Breast epithelium (tissue), 3 donors: ENCODE measurements at regions not wholly inside any gene's neighbourhood (a gene's known extent, or its start where the extent isn't known, plus 50 kb on each side); places are given as distances from the start of the nearest gene placed in this dataset.
"Not testable (repeated sequence)": the region's sequence is repeated elsewhere in the genome, so short reads cannot be mapped to it uniquely, and the experiment has no call there.

Experiments used
- CTCF ChIP-seq, 3 donors: fragments of 450-650 bp; IDR thresholded peaks; one replicate each; pipeline ENCODE4 v1.5.1; 2016 to 2017; ENCODE audit warnings: antibody characterized with exemption in 3 of 3, mild to moderate bottlenecking in 3 of 3, moderate library complexity in 3 of 3
- POLR2A ChIP-seq: fragments of 450-650 bp; IDR thresholded peaks from one replicate; pipeline ENCODE4 v1.6.1; 2016; ENCODE audit warnings: antibody characterized with exemption, mild to moderate bottlenecking, moderate library complexity
- POLR2AphosphoS5 ChIP-seq, 3 donors: sonication (generic); formaldehyde crosslinking; IDR thresholded peaks; one replicate each; pipeline ENCODE4 v1.6.1; 2017; ENCODE audit warnings: antibody characterized with exemption in 3 of 3

GRCh38 chr16:34085038-34085437, 625.6 kb downstream of the TP53TG3F start:
- not testable (repeated sequence) for TF ChIP-seq CTCF (IDR thresholded peaks at IDR 0.05); POLR2AphosphoS5 (IDR thresholded peaks at IDR 0.05); POLR2A
